K562 (cell line): ENCODE measurements at regions not wholly inside any gene's neighbourhood (a gene's known extent, or its start where the extent isn't known, plus 50 kb on each side); places are given as distances from the start of the nearest gene placed in this dataset.

Experiments
- ATAC-seq: fragments of 200-7000 bp; cut with Tn5 transposase; 3 replicates; pipeline ENCODE4 v1.9.1; 2020; ENCODE audit warnings: moderate library complexity
- BruUV-seq: library from RNA; stranded (reverse); fragments of 400-500 nt; replicated peaks from 2 replicates; lab custom pipeline; 2021; lab: Mats Ljungman, UMichigan
- CTCF ChIA-PET: fragments of 300-600 bp; formaldehyde crosslinking; extraction: SDS; loops from one replicate; lab custom pipeline; 2021; ENCODE audit warnings: low intra/inter-chr PET ratio; lab: Yijun Ruan, JAX
- POLR2A ChIA-PET: fragments of 300-600, 350-650 bp; sonication (Branson Sonifier 250); formaldehyde crosslinking; extraction: SDS; loops from one replicate; lab custom pipeline; 2021; ENCODE audit warnings: antibody characterized with exemption, inconsistent platforms; lab: Yijun Ruan, JAX
- DNase-seq, 4 experiments: peaks; one replicate each; pipeline versions ENCODE4 v3.0.0 to v3.0.0-alpha.2; 2011 to 2018; ENCODE audit warnings: low spot score in 3 of 4, mixed read lengths in 3 of 4; ENCODE audit errors: extremely low read depth in 1 of 4
- FAIRE-seq: peaks from 2 replicates; lab custom pipeline; 2011; peaks lifted over from hg19 to GRCh38; lab: Jason Lieb, UNC
- H2AFZ ChIP-seq: 2 replicates; pipeline ENCODE4 v1.6.0; 2011; ENCODE audit warnings: low read depth, low read length, control low read depth, inconsistent platforms
- H3K27ac ChIP-seq: fragments of 200-600 bp; 3 replicates; pipeline ENCODE4 v1.8.0; 2011; ENCODE audit warnings: low read depth, mild to moderate bottlenecking, control low read depth, inconsistent platforms, low read length, moderate library complexity, mixed read lengths; ENCODE audit errors: extremely low read depth
- H3K27me3 ChIP-seq, 2 experiments: fragments of 300-600 bp in 1 of 2; 2 replicates in 1 of 2; 3 replicates in 1 of 2; pipeline versions ENCODE4 v1.6.0 to v1.8.0; 2011; ENCODE audit warnings: inconsistent platforms in 2 of 2, low read length in 2 of 2, mild to moderate bottlenecking in 1 of 2, mixed read lengths in 1 of 2, moderate library complexity in 1 of 2; ENCODE audit not compliant: control insufficient read depth in 2 of 2, insufficient read depth in 2 of 2
- H3K36me3 ChIP-seq: fragments of 300-600 bp; 3 replicates; pipeline ENCODE4 v1.8.0; 2011; ENCODE audit warnings: mild to moderate bottlenecking, low read length, inconsistent platforms; ENCODE audit not compliant: control insufficient read depth, insufficient read depth
- H3K4me1 ChIP-seq, 2 experiments: fragments of 200-600 bp in 1 of 2; replicated peaks in 1 of 2; 2 replicates in 1 of 2; 3 replicates in 1 of 2; pipeline versions ENCODE4 v1.5.1 to v1.8.0; 2011; ENCODE audit warnings: inconsistent platforms in 2 of 2, low read length in 2 of 2, mild to moderate bottlenecking in 1 of 2, mixed read lengths in 1 of 2, moderate library complexity in 1 of 2; ENCODE audit not compliant: control insufficient read depth in 2 of 2, insufficient read depth in 2 of 2
- H3K4me2 ChIP-seq: 2 replicates; pipeline ENCODE4 v1.6.1; 2011; ENCODE audit warnings: low read length, control low read depth, inconsistent platforms, mixed read lengths; ENCODE audit not compliant: insufficient read depth
- H3K4me3 ChIP-seq: fragments of 200-600 bp; sonication (generic), shearing (Covaris generic); 2 replicates; pipeline ENCODE4 v1.5.1; 2016; ENCODE audit warnings: control low read depth, inconsistent platforms
- H3K79me2 ChIP-seq: fragments of 200-600 bp; 3 replicates; pipeline ENCODE4 v1.8.0; 2011; ENCODE audit warnings: low read length, inconsistent platforms; ENCODE audit not compliant: control insufficient read depth, insufficient read depth
- H3K9ac ChIP-seq, 2 experiments: 2 replicates each; pipeline versions ENCODE4 v1.6.0 to v1.6.1; 2011; ENCODE audit warnings: low read depth in 2 of 2, low read length in 2 of 2, control low read depth in 1 of 2, inconsistent platforms in 1 of 2, mild to moderate bottlenecking in 1 of 2, mixed read lengths in 1 of 2; ENCODE audit not compliant: insufficient read depth in 1 of 2
- H3K9me1 ChIP-seq: one replicate; pipeline ENCODE4 v1.6.0; 2011; ENCODE audit warnings: inconsistent platforms, mild to moderate bottlenecking, low read length, moderate library complexity; ENCODE audit not compliant: control insufficient read depth, insufficient read depth
- H3K9me3 ChIP-seq: replicated peaks from 2 replicates; pipeline ENCODE4 v1.5.1; 2011; ENCODE audit warnings: low read depth, low read length, inconsistent platforms; ENCODE audit not compliant: control insufficient read depth, insufficient read depth
- H4K20me1 ChIP-seq: replicated peaks from 2 replicates; pipeline ENCODE4 v1.6.1; 2011; ENCODE audit warnings: low read length, inconsistent platforms, mixed read lengths; ENCODE audit not compliant: control insufficient read depth, insufficient read depth
- ARNT ChIP-seq, 2 experiments: fragments of 450-650 bp; IDR thresholded peaks; 2 replicates each; pipeline ENCODE4 v1.6.1; 2016; ENCODE audit warnings: mild to moderate bottlenecking in 1 of 2
- CREBBP ChIP-seq: IDR thresholded peaks from one replicate; pipeline ENCODE4 v1.6.1; 2012; ENCODE audit warnings: low read depth, mild to moderate bottlenecking, control low read depth, inconsistent platforms, low read length
- EP300 ChIP-seq: IDR thresholded peaks from 2 replicates; pipeline ENCODE4 v1.6.1; 2012; ENCODE audit warnings: low read length, improper control_type of control experiment
- MYBL2 ChIP-seq, 2 experiments: fragments of 450-650 bp in 1 of 2; sonication (generic) in 1 of 2; formaldehyde crosslinking in 1 of 2; IDR thresholded peaks; 2 replicates each; pipeline versions ENCODE4 v1.6.1 to v1.8.1; 2017 to 2022; ENCODE audit warnings: borderline replicate concordance in 1 of 2, inconsistent platforms in 1 of 2, low read depth in 1 of 2, mild to moderate bottlenecking in 1 of 2, missing genetic modification reagents in 1 of 2, moderate library complexity in 1 of 2
- TAF9B ChIP-seq: fragments of 450-650 bp; IDR thresholded peaks from 2 replicates; pipeline ENCODE4 v1.6.1; 2018; ENCODE audit warnings: mild to moderate bottlenecking; ENCODE audit not compliant: partially characterized antibody
- TEAD2 ChIP-seq: fragments of 450-650 bp; IDR thresholded peaks from 2 replicates; pipeline ENCODE4 v1.6.1; 2016; ENCODE audit warnings: missing genetic modification characterization, control low read depth, missing compliant biosample characterization
- ZNF408 ChIP-seq: fragments of 250-450 bp; sonication (Bioruptor Pico); IDR thresholded peaks from 2 replicates; pipeline ENCODE4 v1.4.0; 2020; ENCODE audit warnings: low read depth, mild to moderate bottlenecking, moderate library complexity
- ZNF507 ChIP-seq: conservative IDR thresholded peaks from 2 replicates; pipeline ENCODE4 v1.6.1; 2017; ENCODE audit warnings: missing genetic modification characterization, missing compliant biosample characterization
- ZNF778 ChIP-seq: fragments of 450-650 bp; formaldehyde crosslinking; IDR thresholded peaks from 2 replicates; pipeline ENCODE4 v1.4.0; 2020; ENCODE audit warnings: mild to moderate bottlenecking, moderate library complexity
- WGBS: fragments of 100-300 bp; shearing (Covaris generic); methylation state at CpG from one replicate; pipeline ENCODE4 v1.1.6; 2016; ENCODE audit warnings: low coverage, mixed read lengths; ENCODE audit not compliant: insufficient coverage; ENCODE audit errors: missing lambda C conversion rate; 5-methylcytosine and 5-hydroxymethylcytosine counted together
- in situ Hi-C: fragments of 300-500 bp; cut with MboI; formaldehyde crosslinking; loops from 4 replicates; pipeline ENCODE4 v1.15.0; 2018; ENCODE audit warnings: inconsistent platforms, mixed read lengths
- intact Hi-C: fragments of 100-400 bp; cut with micrococcal nuclease; formaldehyde crosslinking; loops from 2 replicates; pipeline ENCODE4 v1.14.2; 2022
- TF ChIP-seq, protein P1 (sequence below), 3 experiments: fragments of 200-800 bp in 1 of 3; fragments of 250-450 bp in 1 of 3; fragments of 450-650 bp in 1 of 3; sonication (Bioruptor Pico) in 1 of 3; sonication (Bioruptor generic) in 1 of 3; formaldehyde crosslinking in 1 of 3; IDR thresholded peaks; 2 replicates each; pipeline versions ENCODE4 v1.6.1 to v1.8.0; 2016 to 2022; ENCODE audit warnings: mild to moderate bottlenecking in 2 of 3, missing genetic modification characterization in 2 of 3, missing compliant biosample characterization in 1 of 3, moderate library complexity in 1 of 3
- TF ChIP-seq, protein P2 (sequence below): fragments of 450-650 bp; IDR thresholded peaks from 2 replicates; pipeline ENCODE4 v1.6.1; 2018; ENCODE audit not compliant: partially characterized antibody

DNA sequence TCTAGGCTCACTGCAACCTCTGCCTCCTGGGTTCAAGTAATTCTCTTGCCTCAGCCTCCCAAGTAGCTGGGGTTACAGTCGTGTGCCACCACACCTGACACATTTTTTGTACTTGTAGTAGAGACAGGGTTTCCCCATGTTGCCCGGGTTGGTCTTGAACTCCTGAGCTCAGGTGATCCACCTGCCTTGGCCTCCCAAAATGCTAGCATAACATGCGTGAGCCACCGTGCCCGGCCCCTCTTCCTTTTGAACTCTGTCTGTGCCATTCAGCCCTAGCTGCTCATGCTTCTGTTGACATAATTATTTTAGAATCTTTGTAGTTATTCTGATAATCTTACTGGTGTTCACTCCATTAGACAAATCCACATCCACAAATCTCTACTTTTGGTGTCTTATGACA is 1231.3 kb upstream of the ADGRL3 start:
- Histone ChIP-seq H3K4me2 (no peak overlapping the region), H3K79me2 (no peaks in the 10 kb centered on the region), H3K9ac (no peak overlapping the region), H3K9me3 (no peaks in the 10 kb centered on the region), H3K9me1 (no peaks in the 10 kb centered on the region), H4K20me1 (no peaks in the 10 kb centered on the region), H3K36me3 (no peaks in the 10 kb centered on the region), H2AFZ (no peak overlapping the region), H3K4me1 (no peaks in the 10 kb centered on the region), H3K4me3 (no peak overlapping the region), H3K27me3 (no peaks in the 10 kb centered on the region), H3K27ac (no peak overlapping the region)
- FAIRE-seq (no peak), DNase-seq (no peak), ATAC-seq (no peak)
- intact Hi-C loops = no loop called here
- ChIA-PET CTCF (no interaction called here), POLR2A (no interaction called here)
- in situ Hi-C loops = no loop called here
- no TSS peak for BruUV-seq
- TF ChIP-seq TEAD2 (no peak), TAF9B (no peak), MYBL2 (IDR thresholded peaks at IDR 0.05; ENCODE audit: low read depth) (no peak), MYBL2 (CRISPR knock-in tag; IDR thresholded peaks at IDR 0.05; ENCODE audit: borderline replicate concordance) (no peak), EP300 (no peak), ZNF408 (no peak), ZNF778 (CRISPR knock-in tag) (no peak), CREBBP (no peak), ARNT (IDR thresholded peaks at IDR 0.05) (no peak), ZNF507 (tag) (no peak)
- TF ChIP-seq, protein P1, sequence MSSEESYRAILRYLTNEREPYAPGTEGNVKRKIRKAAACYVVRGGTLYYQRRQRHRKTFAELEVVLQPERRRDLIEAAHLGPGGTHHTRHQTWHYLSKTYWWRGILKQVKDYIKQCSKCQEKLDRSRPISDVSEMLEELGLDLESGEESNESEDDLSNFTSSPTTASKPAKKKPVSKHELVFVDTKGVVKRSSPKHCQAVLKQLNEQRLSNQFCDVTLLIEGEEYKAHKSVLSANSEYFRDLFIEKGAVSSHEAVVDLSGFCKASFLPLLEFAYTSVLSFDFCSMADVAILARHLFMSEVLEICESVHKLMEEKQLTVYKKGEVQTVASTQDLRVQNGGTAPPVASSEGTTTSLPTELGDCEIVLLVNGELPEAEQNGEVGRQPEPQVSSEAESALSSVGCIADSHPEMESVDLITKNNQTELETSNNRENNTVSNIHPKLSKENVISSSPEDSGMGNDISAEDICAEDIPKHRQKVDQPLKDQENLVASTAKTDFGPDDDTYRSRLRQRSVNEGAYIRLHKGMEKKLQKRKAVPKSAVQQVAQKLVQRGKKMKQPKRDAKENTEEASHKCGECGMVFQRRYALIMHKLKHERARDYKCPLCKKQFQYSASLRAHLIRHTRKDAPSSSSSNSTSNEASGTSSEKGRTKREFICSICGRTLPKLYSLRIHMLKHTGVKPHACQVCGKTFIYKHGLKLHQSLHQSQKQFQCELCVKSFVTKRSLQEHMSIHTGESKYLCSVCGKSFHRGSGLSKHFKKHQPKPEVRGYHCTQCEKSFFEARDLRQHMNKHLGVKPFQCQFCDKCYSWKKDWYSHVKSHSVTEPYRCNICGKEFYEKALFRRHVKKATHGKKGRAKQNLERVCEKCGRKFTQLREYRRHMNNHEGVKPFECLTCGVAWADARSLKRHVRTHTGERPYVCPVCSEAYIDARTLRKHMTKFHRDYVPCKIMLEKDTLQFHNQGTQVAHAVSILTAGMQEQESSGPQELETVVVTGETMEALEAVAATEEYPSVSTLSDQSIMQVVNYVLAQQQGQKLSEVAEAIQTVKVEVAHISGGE (CRISPR knock-in tag; IDR thresholded peaks at IDR 0.05) = no peak
- TF ChIP-seq, protein P2, sequence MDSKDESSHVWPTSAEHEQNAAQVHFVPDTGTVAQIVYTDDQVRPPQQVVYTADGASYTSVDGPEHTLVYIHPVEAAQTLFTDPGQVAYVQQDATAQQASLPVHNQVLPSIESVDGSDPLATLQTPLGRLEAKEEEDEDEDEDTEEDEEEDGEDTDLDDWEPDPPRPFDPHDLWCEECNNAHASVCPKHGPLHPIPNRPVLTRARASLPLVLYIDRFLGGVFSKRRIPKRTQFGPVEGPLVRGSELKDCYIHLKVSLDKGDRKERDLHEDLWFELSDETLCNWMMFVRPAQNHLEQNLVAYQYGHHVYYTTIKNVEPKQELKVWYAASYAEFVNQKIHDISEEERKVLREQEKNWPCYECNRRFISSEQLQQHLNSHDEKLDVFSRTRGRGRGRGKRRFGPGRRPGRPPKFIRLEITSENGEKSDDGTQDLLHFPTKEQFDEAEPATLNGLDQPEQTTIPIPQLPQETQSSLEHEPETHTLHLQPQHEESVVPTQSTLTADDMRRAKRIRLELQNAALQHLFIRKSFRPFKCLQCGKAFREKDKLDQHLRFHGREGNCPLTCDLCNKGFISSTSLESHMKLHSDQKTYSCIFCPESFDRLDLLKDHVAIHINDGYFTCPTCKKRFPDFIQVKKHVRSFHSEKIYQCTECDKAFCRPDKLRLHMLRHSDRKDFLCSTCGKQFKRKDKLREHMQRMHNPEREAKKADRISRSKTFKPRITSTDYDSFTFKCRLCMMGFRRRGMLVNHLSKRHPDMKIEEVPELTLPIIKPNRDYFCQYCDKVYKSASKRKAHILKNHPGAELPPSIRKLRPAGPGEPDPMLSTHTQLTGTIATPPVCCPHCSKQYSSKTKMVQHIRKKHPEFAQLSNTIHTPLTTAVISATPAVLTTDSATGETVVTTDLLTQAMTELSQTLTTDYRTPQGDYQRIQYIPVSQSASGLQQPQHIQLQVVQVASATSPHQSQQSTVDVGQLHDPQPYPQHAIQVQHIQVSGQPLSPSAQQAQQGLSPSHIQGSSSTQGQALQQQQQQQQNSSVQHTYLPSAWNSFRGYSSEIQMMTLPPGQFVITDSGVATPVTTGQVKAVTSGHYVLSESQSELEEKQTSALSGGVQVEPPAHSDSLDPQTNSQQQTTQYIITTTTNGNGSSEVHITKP = no peak
- 0% methylated on average over 5 of the region's 5 CpGs for WGBS
